ENCODE measurements at regions not wholly inside any gene's neighbourhood (a gene's known extent, or its start where the extent isn't known, plus 50 kb on each side); places are given as distances from the start of the nearest gene placed in this dataset.

DNA sequence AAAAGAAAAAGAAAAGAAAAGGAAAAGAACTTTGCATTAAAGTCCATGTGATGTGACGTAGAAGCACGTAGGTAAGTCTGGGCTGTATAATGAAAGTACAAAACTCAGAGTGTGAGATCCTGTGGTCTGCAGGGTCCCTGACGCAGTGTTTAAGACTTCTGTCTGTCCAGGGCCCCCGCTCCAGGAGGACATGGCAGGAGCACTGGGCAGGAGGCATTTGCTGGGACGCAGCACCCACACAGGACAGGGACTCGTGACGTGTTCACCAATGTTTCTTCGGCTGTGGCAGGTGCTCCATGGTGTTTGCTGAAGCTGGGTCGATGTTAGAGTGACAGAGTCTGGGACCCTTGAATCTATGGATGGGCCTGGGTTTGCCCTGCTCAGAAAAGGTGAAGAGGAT, 348.1 kb downstream of the BRD1 start (continued):
- TF ChIP-seq, protein P1, sequence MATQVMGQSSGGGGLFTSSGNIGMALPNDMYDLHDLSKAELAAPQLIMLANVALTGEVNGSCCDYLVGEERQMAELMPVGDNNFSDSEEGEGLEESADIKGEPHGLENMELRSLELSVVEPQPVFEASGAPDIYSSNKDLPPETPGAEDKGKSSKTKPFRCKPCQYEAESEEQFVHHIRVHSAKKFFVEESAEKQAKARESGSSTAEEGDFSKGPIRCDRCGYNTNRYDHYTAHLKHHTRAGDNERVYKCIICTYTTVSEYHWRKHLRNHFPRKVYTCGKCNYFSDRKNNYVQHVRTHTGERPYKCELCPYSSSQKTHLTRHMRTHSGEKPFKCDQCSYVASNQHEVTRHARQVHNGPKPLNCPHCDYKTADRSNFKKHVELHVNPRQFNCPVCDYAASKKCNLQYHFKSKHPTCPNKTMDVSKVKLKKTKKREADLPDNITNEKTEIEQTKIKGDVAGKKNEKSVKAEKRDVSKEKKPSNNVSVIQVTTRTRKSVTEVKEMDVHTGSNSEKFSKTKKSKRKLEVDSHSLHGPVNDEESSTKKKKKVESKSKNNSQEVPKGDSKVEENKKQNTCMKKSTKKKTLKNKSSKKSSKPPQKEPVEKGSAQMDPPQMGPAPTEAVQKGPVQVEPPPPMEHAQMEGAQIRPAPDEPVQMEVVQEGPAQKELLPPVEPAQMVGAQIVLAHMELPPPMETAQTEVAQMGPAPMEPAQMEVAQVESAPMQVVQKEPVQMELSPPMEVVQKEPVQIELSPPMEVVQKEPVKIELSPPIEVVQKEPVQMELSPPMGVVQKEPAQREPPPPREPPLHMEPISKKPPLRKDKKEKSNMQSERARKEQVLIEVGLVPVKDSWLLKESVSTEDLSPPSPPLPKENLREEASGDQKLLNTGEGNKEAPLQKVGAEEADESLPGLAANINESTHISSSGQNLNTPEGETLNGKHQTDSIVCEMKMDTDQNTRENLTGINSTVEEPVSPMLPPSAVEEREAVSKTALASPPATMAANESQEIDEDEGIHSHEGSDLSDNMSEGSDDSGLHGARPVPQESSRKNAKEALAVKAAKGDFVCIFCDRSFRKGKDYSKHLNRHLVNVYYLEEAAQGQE (IDR thresholded peaks at IDR 0.05; ENCODE audit: unreplicated experiment), result no peak

DNA sequence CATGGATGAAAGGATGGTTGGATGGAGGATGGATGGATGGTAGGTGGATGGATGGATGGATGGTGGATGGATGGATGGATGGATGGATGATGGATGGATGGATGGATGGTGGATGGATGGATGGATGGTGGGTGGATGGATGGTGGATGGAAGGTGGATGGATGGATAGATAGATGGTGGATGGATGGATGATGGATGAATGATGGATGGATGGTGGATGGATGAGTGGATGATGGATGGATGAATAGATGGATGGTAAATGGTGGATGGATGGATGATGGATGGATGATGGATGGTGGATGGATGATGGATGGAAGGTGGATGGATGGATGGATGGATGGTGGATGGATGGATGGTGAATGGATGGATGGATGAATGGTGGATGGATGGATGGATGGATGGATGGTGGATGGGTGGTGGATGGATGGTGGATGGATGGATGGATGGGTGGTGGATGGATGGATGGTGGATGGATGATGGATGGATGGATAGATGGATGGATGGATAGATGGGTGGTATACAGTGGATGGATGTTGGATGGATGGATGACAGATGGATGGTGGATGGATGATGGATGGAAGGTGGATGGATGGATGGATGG, 350.8 kb downstream of the BRD1 start:
- DNase-seq (ENCODE audit: low spot score), result no peak
- no peaks in the 10 kb centered on the region for H3K79me2 ChIP-seq (replicated peaks; ENCODE audit: insufficient read depth)
- no peak overlapping the region for H3K4me3 Mint-ChIP-seq
- no peak for TF ChIP-seq ZNF114 (CRISPR knock-in tag; IDR thresholded peaks at IDR 0.05)
- TF ChIP-seq STAT1 (IDR thresholded peaks at IDR 0.05; ENCODE audit: unreplicated experiment), result no peak
- no peak for TF ChIP-seq CREB1 (CRISPR knock-in tag; IDR thresholded peaks at IDR 0.05; ENCODE audit: low read depth)
- TF ChIP-seq, protein P1 (IDR thresholded peaks at IDR 0.05; ENCODE audit: unreplicated experiment), result no peak
- TF ChIP-seq ZNF331 (CRISPR knock-in tag; IDR thresholded peaks at IDR 0.05; ENCODE audit: low read depth), result no peak
- no peak for TF ChIP-seq NANOG (IDR thresholded peaks at IDR 0.05; ENCODE audit: borderline replicate concordance)
- no peak for TF ChIP-seq EZH2 (IDR thresholded peaks at IDR 0.05; ENCODE audit: low read depth, unreplicated experiment)
- TF ChIP-seq, protein P2, sequence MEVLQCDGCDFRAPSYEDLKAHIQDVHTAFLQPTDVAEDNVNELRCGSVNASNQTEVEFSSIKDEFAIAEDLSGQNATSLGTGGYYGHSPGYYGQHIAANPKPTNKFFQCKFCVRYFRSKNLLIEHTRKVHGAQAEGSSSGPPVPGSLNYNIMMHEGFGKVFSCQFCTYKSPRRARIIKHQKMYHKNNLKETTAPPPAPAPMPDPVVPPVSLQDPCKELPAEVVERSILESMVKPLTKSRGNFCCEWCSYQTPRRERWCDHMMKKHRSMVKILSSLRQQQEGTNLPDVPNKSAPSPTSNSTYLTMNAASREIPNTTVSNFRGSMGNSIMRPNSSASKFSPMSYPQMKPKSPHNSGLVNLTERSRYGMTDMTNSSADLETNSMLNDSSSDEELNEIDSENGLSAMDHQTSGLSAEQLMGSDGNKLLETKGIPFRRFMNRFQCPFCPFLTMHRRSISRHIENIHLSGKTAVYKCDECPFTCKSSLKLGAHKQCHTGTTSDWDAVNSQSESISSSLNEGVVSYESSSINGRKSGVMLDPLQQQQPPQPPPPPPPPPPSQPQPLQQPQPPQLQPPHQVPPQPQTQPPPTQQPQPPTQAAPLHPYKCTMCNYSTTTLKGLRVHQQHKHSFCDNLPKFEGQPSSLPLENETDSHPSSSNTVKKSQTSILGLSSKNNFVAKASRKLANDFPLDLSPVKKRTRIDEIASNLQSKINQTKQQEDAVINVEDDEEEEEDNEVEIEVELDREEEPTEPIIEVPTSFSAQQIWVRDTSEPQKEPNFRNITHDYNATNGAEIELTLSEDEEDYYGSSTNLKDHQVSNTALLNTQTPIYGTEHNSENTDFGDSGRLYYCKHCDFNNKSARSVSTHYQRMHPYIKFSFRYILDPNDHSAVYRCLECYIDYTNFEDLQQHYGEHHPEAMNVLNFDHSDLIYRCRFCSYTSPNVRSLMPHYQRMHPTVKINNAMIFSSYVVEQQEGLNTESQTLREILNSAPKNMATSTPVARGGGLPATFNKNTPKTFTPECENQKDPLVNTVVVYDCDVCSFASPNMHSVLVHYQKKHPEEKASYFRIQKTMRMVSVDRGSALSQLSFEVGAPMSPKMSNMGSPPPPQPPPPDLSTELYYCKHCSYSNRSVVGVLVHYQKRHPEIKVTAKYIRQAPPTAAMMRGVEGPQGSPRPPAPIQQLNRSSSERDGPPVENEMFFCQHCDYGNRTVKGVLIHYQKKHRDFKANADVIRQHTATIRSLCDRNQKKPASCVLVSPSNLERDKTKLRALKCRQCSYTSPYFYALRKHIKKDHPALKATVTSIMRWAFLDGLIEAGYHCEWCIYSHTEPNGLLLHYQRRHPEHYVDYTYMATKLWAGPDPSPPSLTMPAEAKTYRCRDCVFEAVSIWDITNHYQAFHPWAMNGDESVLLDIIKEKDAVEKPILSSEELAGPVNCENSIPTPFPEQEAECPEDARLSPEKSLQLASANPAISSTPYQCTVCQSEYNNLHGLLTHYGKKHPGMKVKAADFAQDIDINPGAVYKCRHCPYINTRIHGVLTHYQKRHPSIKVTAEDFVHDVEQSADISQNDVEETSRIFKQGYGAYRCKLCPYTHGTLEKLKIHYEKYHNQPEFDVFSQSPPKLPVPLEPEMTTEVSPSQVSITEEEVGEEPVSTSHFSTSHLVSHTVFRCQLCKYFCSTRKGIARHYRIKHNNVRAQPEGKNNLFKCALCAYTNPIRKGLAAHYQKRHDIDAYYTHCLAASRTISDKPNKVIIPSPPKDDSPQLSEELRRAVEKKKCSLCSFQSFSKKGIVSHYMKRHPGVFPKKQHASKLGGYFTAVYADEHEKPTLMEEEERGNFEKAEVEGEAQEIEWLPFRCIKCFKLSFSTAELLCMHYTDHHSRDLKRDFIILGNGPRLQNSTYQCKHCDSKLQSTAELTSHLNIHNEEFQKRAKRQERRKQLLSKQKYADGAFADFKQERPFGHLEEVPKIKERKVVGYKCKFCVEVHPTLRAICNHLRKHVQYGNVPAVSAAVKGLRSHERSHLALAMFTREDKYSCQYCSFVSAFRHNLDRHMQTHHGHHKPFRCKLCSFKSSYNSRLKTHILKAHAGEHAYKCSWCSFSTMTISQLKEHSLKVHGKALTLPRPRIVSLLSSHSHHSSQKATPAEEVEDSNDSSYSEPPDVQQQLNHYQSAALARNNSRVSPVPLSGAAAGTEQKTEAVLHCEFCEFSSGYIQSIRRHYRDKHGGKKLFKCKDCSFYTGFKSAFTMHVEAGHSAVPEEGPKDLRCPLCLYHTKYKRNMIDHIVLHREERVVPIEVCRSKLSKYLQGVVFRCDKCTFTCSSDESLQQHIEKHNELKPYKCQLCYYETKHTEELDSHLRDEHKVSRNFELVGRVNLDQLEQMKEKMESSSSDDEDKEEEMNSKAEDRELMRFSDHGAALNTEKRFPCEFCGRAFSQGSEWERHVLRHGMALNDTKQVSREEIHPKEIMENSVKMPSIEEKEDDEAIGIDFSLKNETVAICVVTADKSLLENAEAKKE (CRISPR knock-in tag; IDR thresholded peaks at IDR 0.05), result no peak
- TF ChIP-seq POLR2AphosphoS5 (IDR thresholded peaks at IDR 0.05; ENCODE audit: low read depth), result no peak

More for the DNA sequence above, 350.8 kb downstream of the BRD1 start:
- H3K27me3 Mint-ChIP-seq (ENCODE audit: insufficient read depth, low read depth, poor library complexity), result peaks cover 4% of the 10 kb centered on the region
- ATAC-seq, result no peak
- peaks cover 29% of the 10 kb centered on the region for H3K4me1 Mint-ChIP-seq
- Histone ChIP-seq H4K20me1 (replicated peaks; ENCODE audit: insufficient read depth) (no peaks in the 10 kb centered on the region), H3K4me1 (ENCODE audit: insufficient read depth) (no peaks in the 10 kb centered on the region), H3K4me2 (no peak overlapping the region), H3F3A (replicated peaks; ENCODE audit: low read depth) (no peaks in the 10 kb centered on the region), H3K27me3 (ENCODE audit: insufficient read depth) (no peaks in the 10 kb centered on the region), H3K27ac (ENCODE audit: low read depth) (no peak overlapping the region), H3K4me3 (no peak overlapping the region), H3K36me3 (ENCODE audit: insufficient read depth) (no peaks in the 10 kb centered on the region; the same call in none of the 2 replicates), H2AFZ (no peak overlapping the region), H3K9me2 (ENCODE audit: insufficient read depth) (no peaks in the 10 kb centered on the region)
- peaks cover 6% of the 10 kb centered on the region; the same call in 2 of the 3 replicates for H3K36me3 Mint-ChIP-seq (ENCODE audit: low read depth)
- H3K9me3 Mint-ChIP-seq, result peaks cover 5% of the 10 kb centered on the region
- no peak overlapping the region for H3K27ac Mint-ChIP-seq

Data from GM23338 (cell line).